Transverse colon (tissue), 4 donors: ENCODE measurements at regions not wholly inside any gene's neighbourhood (a gene's known extent, or its start where the extent isn't known, plus 50 kb on each side); places are given as distances from the start of the nearest gene placed in this dataset.
A peak's percentile ranks its signal among the peaks of the same experiment; 100 is the strongest.

Experiments
- DNase-seq: peaks from one replicate; pipeline ENCODE4 v3.0.0-alpha.2; 2019
- H3K27ac ChIP-seq, 4 donors: fragments of 200-600 bp; sonication (generic); 2 replicates each; pipeline ENCODE4 v1.5.1; 2016 to 2018; ENCODE audit warnings: inconsistent platforms in 4 of 4
- H3K27me3 ChIP-seq: fragments of 200-600 bp; sonication (generic); 2 replicates; pipeline ENCODE4 v1.5.1; 2017; ENCODE audit warnings: inconsistent platforms
- H3K36me3 ChIP-seq, 4 donors: fragments of 200-600 bp; sonication (generic); 2 replicates each; pipeline ENCODE4 v1.5.1; 2017 to 2019; ENCODE audit warnings: inconsistent platforms in 4 of 4
- H3K4me1 ChIP-seq, 4 donors: fragments of 200-600 bp; sonication (generic); 2 replicates each; pipeline ENCODE4 v1.5.1; 2017 to 2020; ENCODE audit warnings: inconsistent platforms in 4 of 4
- H3K4me3 ChIP-seq, 4 donors: fragments of 200-600 bp; sonication (generic); 1 replicate in 1 of 4; 2 replicates in 3 of 4; pipeline versions ENCODE4 v1.5.1 to v1.6.1; 2017 to 2019; ENCODE audit warnings: inconsistent platforms in 4 of 4
- H3K9me3 ChIP-seq, 2 donors: fragments of 200-600 bp; sonication (generic); 2 replicates each; pipeline ENCODE4 v1.5.1; 2017 to 2019; ENCODE audit warnings: inconsistent platforms in 2 of 2
- CTCF ChIP-seq, 5 experiments: fragments of 200-600 bp in 3 of 5; fragments of 450-650 bp in 2 of 5; sonication (generic) in 3 of 5; IDR thresholded peaks; 1 replicate in 2 of 5; 2 replicates in 3 of 5; pipeline ENCODE4 v1.5.1; 2016 to 2017; ENCODE audit warnings: antibody characterized with exemption in 5 of 5, inconsistent platforms in 3 of 5, mild to moderate bottlenecking in 2 of 5, moderate library complexity in 1 of 5
- EP300 ChIP-seq: sonication (generic); formaldehyde crosslinking; IDR thresholded peaks from one replicate; pipeline ENCODE4 v1.6.1; 2017; ENCODE audit warnings: antibody characterized with exemption, low read depth
- POLR2A ChIP-seq: fragments of 450-650 bp; IDR thresholded peaks from one replicate; pipeline ENCODE4 v1.6.1; 2016; ENCODE audit warnings: antibody characterized with exemption, mild to moderate bottlenecking, moderate library complexity
- POLR2AphosphoS5 ChIP-seq, 3 donors: sonication (generic); formaldehyde crosslinking; IDR thresholded peaks; one replicate each; pipeline ENCODE4 v1.6.1; 2016; ENCODE audit warnings: antibody characterized with exemption in 3 of 3
- WGBS, 2 donors: methylation state at CpG; one replicate each; pipeline ENCODE4 v1.1.5; 2018; ENCODE audit warnings: low coverage in 1 of 2; 5-methylcytosine and 5-hydroxymethylcytosine counted together
- in situ Hi-C, 4 donors: fragments of 200-750 bp; cut with MboI; loops; one replicate each; pipeline versions ENCODE4 v1.15.0 to v1.15.1; 2017; ENCODE audit warnings: low sequenced_read_pairs in 3 of 4, low pct_ligation_motif_present in 1 of 4, low pct_unique_long_range_greater_than_20kb in 1 of 4
- intact Hi-C: fragments of 100-400 bp; cut with DNase I; formaldehyde crosslinking; loops from one replicate; pipeline ENCODE4 v1.15.1; 2023; ENCODE audit warnings: low total_unique reads

DNA sequence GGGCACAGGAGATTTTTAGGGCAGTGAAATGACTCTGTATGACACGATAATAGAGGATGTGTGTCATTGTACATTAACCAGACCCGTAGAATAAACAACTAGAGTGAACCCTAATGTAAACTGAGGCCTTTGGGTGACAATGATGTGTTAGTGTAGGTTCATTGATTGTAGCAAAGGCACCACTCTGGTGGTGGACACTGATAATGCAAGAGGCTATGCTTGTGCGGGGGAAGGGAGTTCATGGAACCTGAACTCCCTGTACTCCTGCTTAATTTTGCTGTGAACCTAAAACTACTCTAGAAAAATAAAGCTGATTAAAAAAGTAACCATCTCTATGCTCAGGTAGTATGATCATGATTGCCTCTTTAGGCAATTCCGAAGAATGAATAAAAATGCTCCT lies 96.3 kb upstream of the VIPR2 start:
- no peak for DNase-seq
- intact Hi-C loops (loop anchor here (5.0 kb wide), 1 partner anchor 359 kb away; no protein-coding TSS in a partner anchor), in situ Hi-C loops (no loop called here)
- 75 to 80% methylated on average over 3 to 4 of the region's 4 CpGs for WGBS, 2 donors
- no peaks in the 10 kb centered on the region for H3K4me1 ChIP-seq
- no peaks in the 10 kb centered on the region for H3K36me3 ChIP-seq
- no peak overlapping the region for H3K4me3 ChIP-seq
- no peaks in the 10 kb centered on the region for H3K9me3 ChIP-seq
- H3K27ac ChIP-seq = no peak overlapping the region
- TF ChIP-seq CTCF (IDR thresholded peaks at IDR 0.05) (no peak), POLR2AphosphoS5 (IDR thresholded peaks at IDR 0.05) (no peak), POLR2A (no peak), EP300 (no peak)
- no peaks in the 10 kb centered on the region for H3K27me3 ChIP-seq

DNA sequence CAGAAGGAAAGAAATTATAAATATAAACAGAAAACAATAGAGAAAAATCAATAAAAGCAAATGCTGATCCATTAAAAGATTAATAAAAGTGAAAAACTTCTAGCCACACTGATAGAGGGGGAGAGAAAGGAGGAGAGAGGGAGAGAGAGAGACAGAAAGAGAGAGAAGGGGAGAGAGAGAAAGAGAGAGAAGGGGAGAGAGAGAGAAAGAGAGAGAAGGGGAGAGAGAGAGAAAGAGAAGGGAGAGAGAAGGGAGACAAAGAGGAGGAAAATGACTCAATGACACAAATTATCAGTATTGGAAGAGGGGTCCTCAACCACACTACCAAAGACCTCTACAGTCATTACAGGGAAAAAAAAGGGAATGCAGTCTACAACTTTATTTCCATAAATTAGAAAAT lies 94.4 kb upstream of the VIPR2 start:
- Histone ChIP-seq H3K4me1 (no peaks in the 10 kb centered on the region), H3K27me3 (no peaks in the 10 kb centered on the region), H3K27ac (no peak overlapping the region), H3K9me3 (no peaks in the 10 kb centered on the region), H3K4me3 (no peak overlapping the region), H3K36me3 (no peaks in the 10 kb centered on the region)
- intact Hi-C loops = no loop called here
- in situ Hi-C loops = no loop called here
- no peak for TF ChIP-seq EP300
- no peak for TF ChIP-seq CTCF (IDR thresholded peaks at IDR 0.05)
- no peak for TF ChIP-seq POLR2AphosphoS5 (IDR thresholded peaks at IDR 0.05)
- TF ChIP-seq POLR2A = no peak
- no peak for DNase-seq

- Histone ChIP-seq H3K27ac (no peak overlapping the region), H3K4me3 (no peak overlapping the region), H3K9me3 (no peaks in the 10 kb centered on the region), H3K36me3 (no peaks in the 10 kb centered on the region), H3K4me1 (no peaks in the 10 kb centered on the region), H3K27me3 (no peaks in the 10 kb centered on the region)
- DNase-seq = no peak
- no peak for TF ChIP-seq POLR2A
- no peak for TF ChIP-seq EP300
- no peak for TF ChIP-seq POLR2AphosphoS5 (IDR thresholded peaks at IDR 0.05)
- TF ChIP-seq CTCF (IDR thresholded peaks at IDR 0.05) = no peak
- intact Hi-C loops = no loop called here
- in situ Hi-C loops = no loop called here
- WGBS, 2 donors = 48 to 53% methylated on average over 1 of the region's 1 CpG
Observed at GRCh38 chr7:159238541-159238940, 93.9 kb upstream of the VIPR2 start.

DNA sequence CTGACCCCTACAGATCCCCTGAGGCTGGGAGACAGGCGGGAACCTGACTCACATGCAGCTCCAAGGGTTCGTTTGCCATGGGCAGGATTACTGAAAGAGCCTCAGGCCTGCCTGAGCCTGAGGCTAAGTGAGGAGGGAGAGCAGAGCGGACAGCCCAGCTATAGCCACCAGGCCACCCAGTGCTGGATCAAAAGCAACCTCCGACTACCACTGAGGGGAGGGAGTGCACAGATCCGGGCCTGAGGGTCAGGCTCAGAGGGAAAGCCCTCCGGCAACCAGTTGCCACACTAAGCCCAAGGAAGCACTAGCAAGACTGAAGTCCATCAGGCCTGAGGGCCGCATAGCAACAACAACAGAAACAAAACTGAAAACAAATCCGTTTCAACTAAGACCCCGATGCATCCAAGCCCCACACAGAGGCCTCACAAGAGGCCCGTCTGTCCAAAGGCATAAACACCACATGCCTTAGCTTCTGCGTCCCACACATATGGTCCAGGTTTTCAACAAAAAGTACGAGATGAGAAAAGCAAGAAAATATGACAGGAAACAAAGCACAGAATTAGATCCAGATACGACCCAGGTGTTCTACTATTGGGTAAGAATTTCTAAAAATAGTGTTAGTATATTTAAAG lies 92.5 kb upstream of the VIPR2 start:
- intact Hi-C loops = no loop called here
- DNase-seq = no peak
- Histone ChIP-seq H3K27ac (peak overlapping the region in 1 of 4 donors; percentile 31), H3K36me3 (no peaks in the 10 kb centered on the region), H3K4me1 (no peaks in the 10 kb centered on the region), H3K27me3 (no peaks in the 10 kb centered on the region), H3K4me3 (no peak overlapping the region), H3K9me3 (no peaks in the 10 kb centered on the region)
- 75 to 83% methylated on average over 5 to 13 of the region's 13 CpGs for WGBS, 2 donors
- TF ChIP-seq POLR2A (no peak), POLR2AphosphoS5 (IDR thresholded peaks at IDR 0.05) (no peak), CTCF (IDR thresholded peaks at IDR 0.05) (no peak), EP300 (no peak)
- in situ Hi-C loops = no loop called here
